ENCODE measurements at regions not wholly inside any gene's neighbourhood (a gene's known extent, or its start where the extent isn't known, plus 50 kb on each side); places are given as distances from the start of the nearest gene placed in this dataset.
"Not testable (repeated sequence)": the region's sequence is repeated elsewhere in the genome, so short reads cannot be mapped to it uniquely, and the experiment has no call there.

GRCh38 chr2:198282061-198282460 is 477.7 kb downstream of the PLCL1 start:
- DNase-seq, result no peak
- H3K36me3 ChIP-seq, result no peaks in the 10 kb centered on the region
- no peaks in the 10 kb centered on the region for H3K9me3 ChIP-seq
- H3K4me1 ChIP-seq, result no peaks in the 10 kb centered on the region
- intact Hi-C loops (cut with DNase I; ENCODE audit: low total_unique reads), result no loop called here
- H3K27ac ChIP-seq, result no peak overlapping the region
- peaks cover 0 to 3% (median 0%) of the 10 kb centered on the region in 3 donors for H3K27me3 ChIP-seq
- no peak overlapping the region for H3K4me3 ChIP-seq
- 58 to 64% (median 63%) methylated on average over 3 of the region's 3 CpGs for whole genome bisulfite sequencing, 5 donors
- TF ChIP-seq POLR2AphosphoS5 (IDR thresholded peaks at IDR 0.05) (no peak), POLR2A (IDR thresholded peaks at IDR 0.05) (no peak), CTCF (IDR thresholded peaks at IDR 0.05) (no peak), EP300 (IDR thresholded peaks at IDR 0.05) (no peak)

- 78 to 93% (median 82%) methylated on average over 2 of the region's 2 CpGs for WGBS, 5 donors
- no peaks in the 10 kb centered on the region for H3K4me1 ChIP-seq
- H3K36me3 ChIP-seq, result no peaks in the 10 kb centered on the region
- no peak for DNase-seq
- H3K9me3 ChIP-seq, result no peaks in the 10 kb centered on the region
- no peak for TF ChIP-seq EP300 (IDR thresholded peaks at IDR 0.05)
- no peak for TF ChIP-seq POLR2AphosphoS5 (IDR thresholded peaks at IDR 0.05)
- no peak overlapping the region for H3K27ac ChIP-seq
- peaks cover 0 to 3% (median 0%) of the 10 kb centered on the region in 3 donors for H3K27me3 ChIP-seq
- no peak overlapping the region for H3K4me3 ChIP-seq
- intact Hi-C loops (cut with DNase I; ENCODE audit: low total_unique reads), result no loop called here
Measured at GRCh38 chr2:198280145-198280544, 475.8 kb downstream of the PLCL1 start.

DNA sequence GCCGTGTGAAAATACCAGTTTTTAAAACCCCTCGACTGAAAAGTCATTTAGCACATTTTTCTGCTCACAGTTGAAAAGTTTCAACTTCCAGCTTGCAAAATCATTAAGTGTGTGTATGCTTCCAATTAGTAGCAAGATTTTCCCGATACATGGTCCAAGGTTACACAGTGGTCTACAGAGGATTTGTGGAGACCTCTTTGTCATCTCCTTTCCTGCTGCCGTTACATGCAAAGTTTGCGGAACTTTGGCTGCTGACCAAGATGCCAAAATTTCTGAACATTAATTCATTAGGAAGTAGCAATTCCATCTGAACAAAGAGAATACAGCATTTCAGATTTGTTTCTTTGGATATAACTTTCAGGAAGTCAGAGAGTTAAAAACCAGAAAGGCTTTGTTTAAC is 474.6 kb downstream of the PLCL1 start:
- Histone ChIP-seq H3K4me3 (no peak overlapping the region), H3K4me1 (no peaks in the 10 kb centered on the region), H3K27me3 (peaks cover 0 to 3% (median 0%) of the 10 kb centered on the region in 3 donors), H3K36me3 (no peaks in the 10 kb centered on the region), H3K9me3 (no peaks in the 10 kb centered on the region), H3K27ac (no peak overlapping the region)
- DNase-seq, result peak in 1 of 2 donors; percentile 18
- TF ChIP-seq POLR2AphosphoS5 (IDR thresholded peaks at IDR 0.05), result no peak
- no peak for TF ChIP-seq EP300 (IDR thresholded peaks at IDR 0.05)
- TF ChIP-seq POLR2A (IDR thresholded peaks at IDR 0.05), result no peak
- TF ChIP-seq CTCF (IDR thresholded peaks at IDR 0.05), result no peak
- intact Hi-C loops (cut with DNase I; ENCODE audit: low total_unique reads), result no loop called here
- WGBS, 5 donors, result 60 to 76% (median 75%) methylated on average over 5 of the region's 5 CpGs

DNA sequence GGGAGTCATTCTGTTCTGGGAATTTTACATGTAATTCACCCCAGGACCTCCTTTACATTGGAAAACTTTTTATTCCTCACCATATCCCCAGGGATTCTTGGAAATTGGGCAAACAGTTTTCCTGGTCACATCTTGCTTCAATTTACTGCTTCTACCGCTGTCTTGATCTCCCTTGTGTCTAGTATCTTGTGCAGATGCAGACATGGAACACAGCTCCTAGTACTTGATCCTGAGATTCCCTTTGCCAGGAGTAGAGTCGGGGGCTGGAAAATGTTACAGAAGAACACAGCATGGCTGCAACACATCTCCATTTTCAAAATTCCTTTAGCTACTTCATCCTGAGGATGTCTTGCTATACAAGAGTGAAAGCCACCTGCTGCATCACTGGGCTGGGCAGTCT is 472.8 kb downstream of the PLCL1 start:
- TF ChIP-seq POLR2AphosphoS5 (IDR thresholded peaks at IDR 0.05) (no peak), CTCF (IDR thresholded peaks at IDR 0.05) (no peak), EP300 (IDR thresholded peaks at IDR 0.05) (no peak), POLR2A (IDR thresholded peaks at IDR 0.05) (no peak)
- DNase-seq, result no peak
- 80 to 97% (median 87%) methylated on average over 2 of the region's 2 CpGs for WGBS, 5 donors
- H3K27me3 ChIP-seq, result peaks cover 0 to 3% (median 0%) of the 10 kb centered on the region in 3 donors
- no peaks in the 10 kb centered on the region for H3K9me3 ChIP-seq
- H3K4me1 ChIP-seq, result no peaks in the 10 kb centered on the region
- no peaks in the 10 kb centered on the region for H3K36me3 ChIP-seq
- H3K27ac ChIP-seq, result no peak overlapping the region
- no peak overlapping the region for H3K4me3 ChIP-seq
- intact Hi-C loops (cut with DNase I; ENCODE audit: low total_unique reads), result no loop called here

GRCh38 chr2:198273660-198274059 is 469.3 kb downstream of the PLCL1 start:
- Histone ChIP-seq H3K4me3 (no peak overlapping the region), H3K4me1 (no peaks in the 10 kb centered on the region), H3K36me3 (no peaks in the 10 kb centered on the region), H3K27me3 (no peaks in the 10 kb centered on the region), H3K27ac (no peak overlapping the region), H3K9me3 (no peaks in the 10 kb centered on the region)
- WGBS, 5 donors, result 15 to 24% (median 22%) methylated on average over 1 of the region's 1 CpG
- peak in 1 of 2 donors; percentile 36 for DNase-seq
- no peak for TF ChIP-seq POLR2AphosphoS5 (IDR thresholded peaks at IDR 0.05)
- TF ChIP-seq POLR2A (IDR thresholded peaks at IDR 0.05), result no peak
- no peak for TF ChIP-seq EP300 (IDR thresholded peaks at IDR 0.05)
- TF ChIP-seq CTCF (IDR thresholded peaks at IDR 0.05), result no peak
- intact Hi-C loops (cut with DNase I; ENCODE audit: low total_unique reads), result no loop called here

DNA sequence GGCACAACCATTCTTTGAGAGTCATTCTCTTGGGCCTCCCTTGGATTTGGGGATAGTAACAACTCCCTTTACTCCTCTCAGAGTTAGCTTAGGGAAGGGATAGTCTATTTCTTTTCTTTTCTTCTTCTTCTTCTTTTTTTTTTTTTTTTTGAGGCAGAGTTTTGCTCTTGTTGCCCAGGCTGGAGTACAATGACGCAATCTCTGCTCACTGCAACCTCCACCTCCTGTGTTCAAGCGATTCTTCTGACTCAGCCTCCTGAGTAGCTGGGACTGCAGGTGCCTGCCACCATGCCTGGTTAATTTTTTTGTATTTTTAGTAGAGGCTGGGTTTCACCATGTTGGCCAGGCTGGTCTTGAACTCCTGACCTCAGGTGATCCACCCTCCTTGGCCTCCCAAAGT is 465.8 kb downstream of the PLCL1 start:
- H3K27ac ChIP-seq; H3K9me3 ChIP-seq; H3K27me3 ChIP-seq; H3K4me3 ChIP-seq; H3K36me3 ChIP-seq; DNase-seq; intact Hi-C loops (cut with DNase I; ENCODE audit: low total_unique reads); H3K4me1 ChIP-seq: not testable (repeated sequence)
- 79 to 96% (median 94%) methylated on average over 2 of the region's 2 CpGs for WGBS, 5 donors

Measured in stomach (tissue), 8 donors.